Dermis blood vessel endothelial cell (primary cell): ENCODE measurements at regions not wholly inside any gene's neighbourhood (a gene's known extent, or its start where the extent isn't known, plus 50 kb on each side); places are given as distances from the start of the nearest gene placed in this dataset.

ENCODE experiments used
- DNase-seq: peaks from one replicate; pipeline ENCODE4 v3.0.0; 2010

DNA sequence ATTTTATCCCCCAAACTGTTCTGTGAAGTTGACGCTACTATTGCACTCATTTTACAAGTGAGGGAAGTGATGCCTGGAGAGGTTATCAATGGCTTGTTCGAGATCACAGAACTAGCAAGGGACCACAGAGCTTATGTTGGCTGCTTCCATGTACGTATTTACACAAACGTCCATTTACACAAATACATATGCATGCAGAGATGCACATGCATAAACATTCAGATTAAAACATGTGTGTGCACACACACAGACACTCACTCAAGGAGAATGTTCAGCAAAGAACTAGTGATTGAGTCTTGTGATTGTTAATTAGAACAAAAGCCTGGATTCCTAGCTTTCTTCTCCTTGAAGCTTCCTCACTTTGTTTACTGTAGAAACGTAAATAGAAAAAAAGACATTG, 321.5 kb upstream of the CHD6 start:
- no peak for DNase-seq

- no peak for DNase-seq
Observed at GRCh38 chr20:41938353-41938752, 320.2 kb upstream of the CHD6 start.

- DNase-seq, result no peak
Observed at GRCh38 chr20:41935259-41935791, 317.1 kb upstream of the CHD6 start.

- no peak for DNase-seq
Observed at GRCh38 chr20:41932431-41932830, 314.3 kb upstream of the CHD6 start.

DNA sequence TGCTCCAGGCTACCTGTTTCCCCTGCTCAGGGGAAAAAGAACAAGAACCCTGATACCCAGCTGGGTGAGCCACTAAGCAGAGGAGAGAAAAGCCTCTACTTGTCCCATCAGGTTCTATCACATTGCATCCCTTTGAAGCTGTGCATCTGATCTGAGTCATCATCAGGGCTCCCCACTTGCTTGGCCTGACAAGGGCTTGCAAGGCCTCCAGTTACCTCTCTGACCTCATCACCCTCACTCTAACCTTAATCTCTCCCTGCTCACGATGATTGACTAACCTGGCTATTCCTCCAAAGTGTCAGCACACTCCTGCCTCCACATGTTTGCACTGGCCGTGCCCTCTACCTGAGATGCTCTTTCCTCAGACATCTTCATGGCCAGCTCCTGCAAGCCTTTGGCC, 309.5 kb upstream of the CHD6 start:
- no peak for DNase-seq

DNA sequence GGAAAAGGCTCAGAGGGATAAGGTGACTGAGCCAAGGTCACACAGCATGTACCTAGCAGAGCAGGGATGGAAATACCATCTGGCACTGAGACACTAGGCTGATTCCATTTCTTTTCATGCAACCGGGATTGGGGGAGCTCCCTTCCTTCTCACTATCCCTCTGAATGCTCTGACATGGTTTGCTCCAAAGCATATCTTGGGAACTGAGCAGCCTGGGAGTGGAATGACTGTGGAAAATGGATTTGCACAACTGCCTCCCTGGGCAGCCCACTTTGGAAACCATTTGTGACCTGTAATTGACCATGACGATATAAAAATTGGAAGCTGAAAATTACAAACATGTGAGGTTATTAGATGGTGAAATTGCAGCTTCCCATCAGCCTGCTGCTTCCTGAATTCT, 309.0 kb upstream of the CHD6 start:
- DNase-seq, result no peak

GRCh38 chr20:41925476-41925875, 307.3 kb upstream of the CHD6 start:
- no peak for DNase-seq

GRCh38 chr20:41923624-41924023, 305.4 kb upstream of the CHD6 start:
- no peak for DNase-seq

GRCh38 chr20:41913146-41913545, 295.0 kb upstream of the CHD6 start:
- DNase-seq, result no peak

GRCh38 chr20:41910558-41910957, 292.4 kb upstream of the CHD6 start:
- DNase-seq, result no peak

DNA sequence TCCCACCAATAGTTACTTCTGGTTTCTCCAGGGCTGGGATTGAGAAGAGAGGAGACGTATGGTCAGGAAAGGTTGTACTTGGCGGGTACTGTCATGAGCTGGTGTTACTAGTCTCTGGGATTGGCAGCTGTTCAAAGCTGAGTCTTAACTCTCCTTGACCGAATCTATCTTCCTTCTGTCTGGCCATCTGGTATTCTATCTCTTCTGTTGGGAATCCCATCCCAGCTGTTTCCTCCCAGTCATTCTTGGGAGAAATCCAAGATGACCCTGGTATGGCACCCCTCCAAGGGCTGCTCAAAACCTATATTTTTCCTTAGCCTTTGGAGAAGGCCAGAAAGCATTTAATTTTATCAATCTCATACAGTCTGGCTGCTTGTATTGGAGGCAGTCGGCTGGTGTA, 287.0 kb upstream of the CHD6 start:
- DNase-seq, result no peak

DNA sequence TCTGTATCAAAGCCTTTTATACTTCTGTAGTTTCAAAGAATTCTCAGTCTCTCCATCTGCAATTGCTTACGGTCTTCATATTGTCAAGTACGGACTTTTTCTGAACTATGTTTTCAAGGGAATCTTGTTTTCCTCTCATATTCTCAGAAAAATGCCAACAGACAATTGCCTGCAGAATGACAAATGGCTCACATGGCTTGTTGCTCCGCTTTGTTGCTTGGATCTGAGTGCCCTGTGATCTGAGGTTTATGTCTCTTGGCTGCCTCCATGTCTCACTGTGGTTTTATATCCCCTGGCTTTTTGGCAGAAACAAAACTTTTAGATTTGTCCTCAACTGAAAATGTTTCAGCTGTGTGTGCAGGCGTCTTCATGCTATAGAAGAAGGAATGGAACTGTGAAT, 285.4 kb upstream of the CHD6 start:
- DNase-seq, result no peak

DNA sequence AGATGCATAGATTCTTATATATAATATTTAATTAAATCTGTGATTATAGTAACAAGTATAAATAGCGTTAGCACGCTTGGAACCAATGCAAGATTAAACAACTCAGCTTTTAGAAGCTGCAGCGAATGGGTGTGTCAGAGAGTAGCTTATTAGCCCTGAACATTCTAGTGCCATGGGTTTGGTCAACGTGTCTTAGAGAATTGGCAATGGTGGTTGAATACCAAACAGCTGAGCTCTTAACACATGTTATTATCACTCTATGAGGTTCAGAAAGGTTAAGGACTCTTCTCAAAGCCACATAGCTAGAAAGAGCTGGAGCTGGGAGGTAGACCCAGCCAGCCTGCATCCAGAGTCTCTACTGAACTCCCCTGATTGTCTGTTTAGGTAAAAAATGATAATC, 284.2 kb upstream of the CHD6 start:
- no peak for DNase-seq

GRCh38 chr20:41900201-41900691, 282.1 kb upstream of the CHD6 start:
- DNase-seq, result no peak

GRCh38 chr20:41897708-41898107, 279.5 kb upstream of the CHD6 start:
- DNase-seq, result no peak

- DNase-seq, result no peak
Observed at GRCh38 chr20:41895241-41896032, 277.3 kb upstream of the CHD6 start.

GRCh38 chr20:41894255-41894963, 276.2 kb upstream of the CHD6 start:
- DNase-seq, result no peak

DNA sequence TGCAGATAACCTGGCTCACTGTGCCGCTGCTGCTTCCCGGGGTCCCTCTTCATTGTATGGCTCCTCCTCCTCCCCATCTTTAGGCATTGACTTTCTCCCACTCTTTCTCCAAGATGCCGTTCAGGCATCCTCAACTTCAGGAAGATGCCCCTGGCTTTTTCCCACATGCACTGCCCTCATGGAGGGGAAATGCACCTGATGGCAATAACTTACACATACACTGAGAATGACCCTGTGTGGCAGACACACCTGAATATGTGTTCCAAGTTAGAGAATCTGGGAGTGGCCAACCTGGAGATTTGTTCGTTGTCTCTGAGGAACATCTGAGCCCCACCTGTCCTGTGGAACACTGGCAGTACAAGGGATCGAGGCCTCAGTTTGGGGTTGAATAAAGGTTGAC, 273.9 kb upstream of the CHD6 start:
- no peak for DNase-seq

DNA sequence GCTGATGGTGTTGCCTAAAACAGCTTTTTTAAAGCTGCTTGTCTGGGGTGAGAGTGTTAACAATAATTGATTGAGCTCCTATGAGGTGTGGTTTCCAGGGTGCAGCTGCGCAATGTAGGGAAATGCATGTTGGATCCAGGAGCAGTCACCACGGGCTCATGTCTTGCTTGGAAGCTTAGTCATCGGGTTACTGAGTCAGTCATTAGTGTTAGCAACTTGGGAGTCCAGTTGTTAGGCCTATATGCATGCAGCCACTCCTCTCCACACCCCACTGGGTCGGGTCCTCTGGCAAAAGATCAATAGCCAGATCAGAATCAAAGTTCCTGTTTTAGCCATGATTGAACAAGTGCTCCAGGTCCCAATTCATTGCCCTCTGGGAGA, 271.7 kb upstream of the CHD6 start:
- DNase-seq, result no peak

GRCh38 chr20:41889126-41889843, 271.1 kb upstream of the CHD6 start:
- DNase-seq, result no peak

DNA sequence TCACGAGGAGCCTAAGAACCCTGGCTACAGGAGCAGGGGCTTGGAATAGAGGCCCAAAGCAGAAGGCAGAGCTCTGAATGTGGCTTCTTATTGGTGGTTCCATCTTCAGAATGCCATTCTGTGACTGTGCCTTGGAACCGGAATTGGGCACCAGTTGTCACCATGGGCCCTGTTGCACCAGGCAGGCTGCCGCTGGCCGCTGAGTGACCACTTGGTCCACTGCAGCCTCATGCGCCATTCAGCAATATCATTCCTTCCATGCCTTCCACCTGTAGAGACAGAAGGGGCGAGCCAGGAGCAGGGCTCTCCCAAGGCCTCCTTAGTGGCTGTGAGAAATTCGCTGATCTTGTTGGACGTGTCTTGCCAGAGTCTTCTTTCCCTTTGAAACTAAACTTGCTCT, 270.3 kb upstream of the CHD6 start:
- DNase-seq, result no peak

- DNase-seq, result no peak
Observed at GRCh38 chr20:41887500-41887899, 269.3 kb upstream of the CHD6 start.

DNA sequence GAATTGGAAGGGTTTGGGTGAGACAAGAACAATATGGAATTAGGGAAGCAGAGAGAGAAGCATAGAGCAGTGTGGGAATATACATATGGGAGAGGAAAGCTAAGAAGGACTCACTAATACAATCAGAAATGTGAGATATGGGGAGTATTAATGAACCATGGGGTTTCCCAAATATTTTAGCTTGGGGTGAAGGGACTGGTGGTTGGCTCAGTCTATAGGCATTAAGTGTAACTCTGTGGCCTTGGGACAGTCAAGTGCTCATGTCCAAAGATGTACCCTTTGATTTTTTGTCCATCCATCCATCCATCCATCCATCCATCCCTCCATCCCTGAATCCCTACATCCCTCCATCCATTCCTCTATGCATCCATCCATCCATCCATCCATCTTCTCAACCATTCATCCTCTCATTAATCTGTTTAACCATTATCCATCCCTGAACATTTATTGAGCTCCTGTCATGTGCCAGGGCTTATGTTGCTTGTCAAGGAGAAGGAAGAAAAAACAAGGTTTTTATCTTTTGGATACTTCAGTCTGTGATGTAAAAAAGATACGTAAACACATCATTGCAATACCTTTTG, 263.4 kb upstream of the CHD6 start:
- DNase-seq, result no peak
